ENCODE measurements at regions not wholly inside any gene's neighbourhood (a gene's known extent, or its start where the extent isn't known, plus 50 kb on each side); places are given as distances from the start of the nearest gene placed in this dataset.

GRCh38 chr6:25057111-25057905 is 121.5 kb upstream of the RIPOR2 start:
- Mint-ChIP-seq H3K4me3 (no peak overlapping the region), H3K9me3 (peaks cover 3% of the 10 kb centered on the region), H3K4me1 (peaks cover 55% of the 10 kb centered on the region), H3K27ac (no peak overlapping the region), H3K27me3 (no peaks in the 10 kb centered on the region), H3K36me3 (ENCODE audit: low read depth) (no peaks in the 10 kb centered on the region)
- DNase-seq (no peak), ATAC-seq (no peak)

- H3K4me3 Mint-ChIP-seq: no peak overlapping the region
Measured at GRCh38 chr6:25058441-25058840, 122.7 kb upstream of the RIPOR2 start.

GRCh38 chr6:25058941-25059340 is 123.2 kb upstream of the RIPOR2 start:
- Mint-ChIP-seq H3K36me3 (ENCODE audit: low read depth) (no peaks in the 10 kb centered on the region), H3K9me3 (no peaks in the 10 kb centered on the region), H3K4me1 (peaks cover 39% of the 10 kb centered on the region), H3K4me3 (no peak overlapping the region), H3K27me3 (no peaks in the 10 kb centered on the region), H3K27ac (peak overlapping the region; percentile 39)
- ATAC-seq: no peak
- no peak for DNase-seq

More at GRCh38 chr6:25058441-25058840, 122.7 kb upstream of the RIPOR2 start:
- Mint-ChIP-seq H3K27ac (peak overlapping the region; percentile 39), H3K4me1 (peaks cover 44% of the 10 kb centered on the region), H3K27me3 (no peaks in the 10 kb centered on the region), H3K36me3 (ENCODE audit: low read depth) (no peaks in the 10 kb centered on the region), H3K9me3 (no peaks in the 10 kb centered on the region)
- ATAC-seq (no peak), DNase-seq (no peak)

GRCh38 chr6:25060522-25060921 is 124.8 kb upstream of the RIPOR2 start:
- ATAC-seq (no peak), DNase-seq (no peak)
- Mint-ChIP-seq H3K4me3 (no peak overlapping the region), H3K9me3 (no peaks in the 10 kb centered on the region), H3K36me3 (ENCODE audit: low read depth) (no peaks in the 10 kb centered on the region), H3K4me1 (peaks cover 28% of the 10 kb centered on the region), H3K27me3 (no peaks in the 10 kb centered on the region), H3K27ac (no peak overlapping the region)

GRCh38 chr6:25061289-25061936 is 125.7 kb upstream of the RIPOR2 start:
- H3K27me3 Mint-ChIP-seq: no peaks in the 10 kb centered on the region
- no peak overlapping the region for H3K4me3 Mint-ChIP-seq
- H3K36me3 Mint-ChIP-seq (ENCODE audit: low read depth): no peaks in the 10 kb centered on the region
- ATAC-seq: no peak
- no peak for DNase-seq
- no peaks in the 10 kb centered on the region for H3K9me3 Mint-ChIP-seq
- peaks cover 19% of the 10 kb centered on the region for H3K4me1 Mint-ChIP-seq
- no peak overlapping the region for H3K27ac Mint-ChIP-seq

- Mint-ChIP-seq H3K4me1 (peaks cover 12% of the 10 kb centered on the region), H3K36me3 (ENCODE audit: low read depth) (no peaks in the 10 kb centered on the region), H3K27ac (no peak overlapping the region), H3K4me3 (no peak overlapping the region), H3K27me3 (no peaks in the 10 kb centered on the region), H3K9me3 (no peaks in the 10 kb centered on the region)
- no peak for ATAC-seq
- DNase-seq: no peak
Measured at GRCh38 chr6:25062070-25062811, 126.5 kb upstream of the RIPOR2 start.

GRCh38 chr6:25064006-25064405 is 128.2 kb upstream of the RIPOR2 start:
- Mint-ChIP-seq H3K27ac (no peak overlapping the region), H3K27me3 (peaks cover 2% of the 10 kb centered on the region), H3K9me3 (no peaks in the 10 kb centered on the region), H3K4me1 (no peaks in the 10 kb centered on the region), H3K36me3 (ENCODE audit: low read depth) (no peaks in the 10 kb centered on the region), H3K4me3 (no peak overlapping the region)
- DNase-seq: no peak
- ATAC-seq: no peak

- Mint-ChIP-seq H3K27ac (no peak overlapping the region), H3K27me3 (peaks cover 2% of the 10 kb centered on the region), H3K36me3 (ENCODE audit: low read depth) (peaks cover 2% of the 10 kb centered on the region), H3K9me3 (peaks cover 4% of the 10 kb centered on the region), H3K4me1 (peaks cover under 1% of the 10 kb centered on the region), H3K4me3 (no peak overlapping the region)
- DNase-seq (no peak), ATAC-seq (no peak)
Measured at GRCh38 chr6:25065666-25066065, 129.9 kb upstream of the RIPOR2 start.

- Mint-ChIP-seq H3K4me3 (no peak overlapping the region), H3K27ac (no peak overlapping the region), H3K27me3 (peaks cover 2% of the 10 kb centered on the region), H3K9me3 (peaks cover 4% of the 10 kb centered on the region), H3K4me1 (peaks cover 3% of the 10 kb centered on the region), H3K36me3 (ENCODE audit: low read depth) (peaks cover 2% of the 10 kb centered on the region)
- DNase-seq: no peak
- ATAC-seq: no peak
Measured at GRCh38 chr6:25066593-25066992, 130.8 kb upstream of the RIPOR2 start.

GRCh38 chr6:25068866-25069265 is 133.1 kb upstream of the RIPOR2 start:
- Mint-ChIP-seq H3K36me3 (ENCODE audit: low read depth) (peaks cover 2% of the 10 kb centered on the region), H3K4me1 (peaks cover 3% of the 10 kb centered on the region), H3K27ac (no peak overlapping the region), H3K27me3 (peaks cover 2% of the 10 kb centered on the region), H3K9me3 (peaks cover 4% of the 10 kb centered on the region), H3K4me3 (no peak overlapping the region)
- DNase-seq (no peak), ATAC-seq (no peak)

GRCh38 chr6:25070547-25071366 is 135.0 kb upstream of the RIPOR2 start:
- Mint-ChIP-seq H3K9me3 (peaks cover 4% of the 10 kb centered on the region), H3K4me1 (peaks cover 3% of the 10 kb centered on the region), H3K27ac (peak overlapping the region; percentile 79), H3K27me3 (peaks cover 2% of the 10 kb centered on the region), H3K36me3 (ENCODE audit: low read depth) (peaks cover 2% of the 10 kb centered on the region), H3K4me3 (peak overlapping the region; percentile 61)
- DNase-seq (peak; percentile 75), ATAC-seq (peak; percentile 88)

GRCh38 chr6:25078141-25078540 is 142.4 kb upstream of the RIPOR2 start:
- Mint-ChIP-seq H3K4me1 (peaks cover 4% of the 10 kb centered on the region), H3K9me3 (no peaks in the 10 kb centered on the region), H3K4me3 (no peak overlapping the region), H3K36me3 (ENCODE audit: low read depth) (peaks cover 9% of the 10 kb centered on the region), H3K27ac (no peak overlapping the region), H3K27me3 (no peaks in the 10 kb centered on the region)
- ATAC-seq (no peak), DNase-seq (no peak)

GRCh38 chr6:25083784-25084507 is 148.2 kb upstream of the RIPOR2 start:
- ATAC-seq (no peak), DNase-seq (no peak)
- H3K27ac Mint-ChIP-seq: no peak overlapping the region
- H3K36me3 Mint-ChIP-seq (ENCODE audit: low read depth): peaks cover 31% of the 10 kb centered on the region
- no peaks in the 10 kb centered on the region for H3K27me3 Mint-ChIP-seq
- peaks cover 13% of the 10 kb centered on the region for H3K4me1 Mint-ChIP-seq
- H3K9me3 Mint-ChIP-seq: no peaks in the 10 kb centered on the region
- H3K4me3 Mint-ChIP-seq: no peak overlapping the region

GRCh38 chr6:25084508-25084833 is 148.7 kb upstream of the RIPOR2 start:
- ATAC-seq (no peak), DNase-seq (no peak)
- Mint-ChIP-seq H3K27me3 (no peaks in the 10 kb centered on the region), H3K4me1 (peaks cover 16% of the 10 kb centered on the region), H3K9me3 (no peaks in the 10 kb centered on the region), H3K36me3 (ENCODE audit: low read depth) (peaks cover 36% of the 10 kb centered on the region), H3K4me3 (no peak overlapping the region), H3K27ac (no peak overlapping the region)

All from activated naive CD8-positive, alpha-beta T cell treated with anti-CD3 and anti-CD28 coated beads, Interleukin-2, amount 50 U/mL, for 24 hours (primary cell).